Inflammatory macrophage treated with lipopolysaccharide for 4 hours (primary cell): ENCODE measurements at regions not wholly inside any gene's neighbourhood (a gene's known extent, or its start where the extent isn't known, plus 50 kb on each side); places are given as distances from the start of the nearest gene placed in this dataset.
"Not testable (repeated sequence)": the region's sequence is repeated elsewhere in the genome, so short reads cannot be mapped to it uniquely, and the experiment has no call there.

ENCODE experiments used
- DNase-seq: peaks from one replicate; pipeline ENCODE4 v3.0.0-alpha.2; 2020

DNA sequence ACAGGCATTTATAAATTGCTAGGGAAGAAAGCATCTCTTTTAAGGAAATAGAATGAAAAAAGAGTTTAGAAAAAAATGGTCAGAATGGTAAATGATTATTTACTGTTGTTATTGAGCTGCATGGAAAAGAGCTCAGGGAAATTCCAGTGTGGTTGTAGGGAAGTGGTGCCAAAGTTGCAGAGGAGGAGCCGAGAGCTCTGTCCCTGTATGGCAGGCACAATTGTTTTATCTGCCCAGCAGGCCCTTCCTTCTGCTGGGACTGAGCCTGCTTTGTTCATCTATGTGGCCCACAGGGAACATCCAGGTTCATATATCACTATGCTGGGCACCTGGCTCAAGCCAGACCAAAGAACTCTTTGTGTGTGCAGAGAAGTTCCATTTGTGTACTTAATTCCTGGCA lies 80.8 kb upstream of the AGAP1 start:
- DNase-seq: no peak

DNA sequence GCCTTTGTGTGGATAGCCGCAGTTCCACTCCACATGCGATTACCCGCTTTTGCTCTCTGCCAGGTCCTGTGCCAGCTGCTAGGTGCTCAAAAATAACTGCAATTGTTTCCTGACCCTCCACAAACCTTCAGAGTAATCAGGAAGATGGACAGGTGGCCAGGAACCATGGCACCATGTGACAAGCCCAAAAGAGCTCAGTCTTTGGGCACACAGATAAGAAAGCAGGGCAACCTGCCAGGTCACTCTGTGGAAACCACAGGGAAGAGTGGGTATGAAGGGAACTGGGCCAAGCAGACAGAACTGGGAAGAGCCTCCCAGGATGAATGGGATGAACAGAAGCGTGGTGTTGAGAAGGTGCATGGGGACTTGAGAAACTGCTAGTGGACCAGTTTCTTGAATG lies 79.4 kb upstream of the AGAP1 start:
- no peak for DNase-seq

DNA sequence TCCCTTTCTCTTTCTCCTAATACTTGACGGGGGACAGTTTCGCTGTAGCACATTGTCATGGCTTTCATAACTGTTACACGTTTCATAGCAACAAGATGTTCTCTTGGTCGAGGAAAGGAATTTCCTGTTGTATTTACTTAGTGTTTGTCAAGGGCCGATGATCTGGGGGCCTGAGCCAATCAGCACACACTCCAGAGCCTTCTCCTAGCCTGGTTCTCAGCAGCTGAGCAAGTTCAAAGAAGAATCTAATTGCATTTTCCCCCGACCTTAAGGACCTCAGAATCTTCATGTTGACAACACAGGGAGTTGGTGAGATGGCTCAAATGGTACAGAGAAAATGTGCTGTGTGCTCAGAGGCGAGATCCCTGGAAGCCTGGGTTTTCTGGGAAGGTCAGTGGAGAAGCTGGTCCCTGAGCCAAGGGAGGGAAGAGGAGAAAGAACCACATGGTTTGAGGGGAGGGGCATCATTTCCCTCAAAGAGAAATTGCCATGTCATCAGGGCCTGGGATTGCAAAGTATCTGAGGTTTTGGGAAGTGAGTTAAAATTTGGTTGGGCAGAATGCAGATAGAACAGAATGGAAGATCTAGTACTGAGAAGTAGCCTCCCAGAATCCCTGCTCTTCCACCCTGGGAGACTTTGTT lies 76.9 kb upstream of the AGAP1 start:
- no peak for DNase-seq

DNA sequence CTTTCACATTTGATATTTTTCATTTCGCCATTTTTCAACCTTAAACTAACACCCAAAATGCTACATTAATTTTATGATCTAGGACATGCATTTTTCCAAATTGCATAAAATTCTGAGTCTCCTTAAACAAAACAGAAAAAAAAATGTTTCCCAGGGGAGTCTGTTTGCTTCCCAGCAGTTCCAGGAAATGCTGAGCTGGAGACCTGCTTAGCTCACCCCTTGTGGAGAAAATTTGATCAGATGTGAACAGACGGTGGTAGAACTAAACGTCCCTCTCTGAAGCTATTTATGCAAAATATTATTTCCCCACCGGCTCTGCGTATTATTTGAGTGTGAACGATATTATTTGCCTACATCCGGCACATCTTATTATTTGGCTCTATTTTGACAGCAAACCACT lies 74.9 kb upstream of the AGAP1 start:
- no peak for DNase-seq

DNA sequence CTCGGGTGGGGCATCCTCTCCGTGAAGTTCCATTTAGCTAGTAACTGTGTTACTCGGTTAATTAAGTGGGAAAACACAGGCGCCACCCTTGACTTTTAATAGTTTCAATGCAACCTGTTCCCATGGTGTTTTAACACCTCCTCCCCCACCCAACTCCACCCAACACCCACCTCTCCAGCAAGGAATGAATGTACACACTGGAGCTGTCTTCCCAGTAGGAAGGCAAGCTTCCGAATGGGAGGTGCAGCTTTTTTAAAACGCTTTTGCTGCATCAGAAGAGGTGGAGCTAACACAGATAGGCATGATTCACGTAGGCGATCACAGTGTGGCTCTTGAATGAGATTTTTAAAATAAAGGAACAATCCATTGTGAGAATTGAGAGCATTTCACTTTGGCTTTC lies 73.8 kb upstream of the AGAP1 start:
- no peak for DNase-seq

DNA sequence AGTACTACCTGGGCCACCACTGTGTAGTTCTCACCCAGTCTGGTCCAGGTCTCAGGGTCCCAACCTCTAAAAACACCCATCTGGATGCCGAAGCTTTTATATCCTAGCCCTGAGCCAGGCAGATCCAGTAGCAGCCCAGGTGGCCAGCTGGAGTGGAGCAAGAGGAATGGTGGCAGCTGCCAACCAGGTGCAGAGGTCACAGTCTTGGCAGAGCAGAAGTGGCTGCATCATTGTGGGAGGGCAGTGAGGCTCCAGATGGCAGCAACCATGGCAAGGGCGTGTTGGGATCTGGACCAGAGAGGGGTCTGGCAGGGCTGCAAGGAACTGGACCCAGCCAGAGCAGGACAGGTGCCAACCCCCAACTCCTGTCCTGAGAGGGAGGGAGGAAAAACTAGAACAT lies 72.2 kb upstream of the AGAP1 start:
- DNase-seq: no peak

DNA sequence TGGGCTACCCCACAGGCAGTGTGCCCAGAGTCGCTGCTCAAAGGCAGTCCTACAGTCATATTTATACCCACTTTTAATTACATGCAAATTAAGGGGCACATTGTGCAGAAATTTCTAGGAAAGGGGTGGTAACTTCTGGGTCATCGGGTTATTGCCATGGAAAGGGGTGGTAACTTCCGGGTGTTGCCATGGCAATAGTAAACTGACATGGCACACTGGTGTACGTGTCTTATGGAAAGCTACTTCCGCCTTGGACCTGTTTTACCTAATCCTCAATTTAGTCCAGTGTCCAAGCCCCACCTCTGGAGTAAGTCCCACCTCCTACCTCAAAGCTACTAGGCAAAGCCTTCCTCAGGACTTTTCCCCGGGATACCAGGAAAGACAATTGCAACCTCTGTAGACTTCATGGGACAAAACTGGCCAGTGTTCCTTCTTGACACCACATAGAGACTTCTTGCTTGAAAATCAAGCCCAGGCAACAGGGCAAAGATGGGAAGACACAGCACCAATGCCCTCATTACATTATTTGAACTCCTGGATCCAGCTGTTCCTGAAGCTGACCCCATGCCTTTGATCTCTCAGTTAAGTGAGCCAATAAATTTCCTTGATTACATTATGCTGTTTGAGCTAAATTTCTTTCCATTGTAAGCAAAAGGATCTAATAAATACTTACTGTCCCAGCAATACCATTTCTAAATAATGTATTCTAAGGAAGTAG lies 63.3 kb upstream of the AGAP1 start:
- DNase-seq: no peak

DNA sequence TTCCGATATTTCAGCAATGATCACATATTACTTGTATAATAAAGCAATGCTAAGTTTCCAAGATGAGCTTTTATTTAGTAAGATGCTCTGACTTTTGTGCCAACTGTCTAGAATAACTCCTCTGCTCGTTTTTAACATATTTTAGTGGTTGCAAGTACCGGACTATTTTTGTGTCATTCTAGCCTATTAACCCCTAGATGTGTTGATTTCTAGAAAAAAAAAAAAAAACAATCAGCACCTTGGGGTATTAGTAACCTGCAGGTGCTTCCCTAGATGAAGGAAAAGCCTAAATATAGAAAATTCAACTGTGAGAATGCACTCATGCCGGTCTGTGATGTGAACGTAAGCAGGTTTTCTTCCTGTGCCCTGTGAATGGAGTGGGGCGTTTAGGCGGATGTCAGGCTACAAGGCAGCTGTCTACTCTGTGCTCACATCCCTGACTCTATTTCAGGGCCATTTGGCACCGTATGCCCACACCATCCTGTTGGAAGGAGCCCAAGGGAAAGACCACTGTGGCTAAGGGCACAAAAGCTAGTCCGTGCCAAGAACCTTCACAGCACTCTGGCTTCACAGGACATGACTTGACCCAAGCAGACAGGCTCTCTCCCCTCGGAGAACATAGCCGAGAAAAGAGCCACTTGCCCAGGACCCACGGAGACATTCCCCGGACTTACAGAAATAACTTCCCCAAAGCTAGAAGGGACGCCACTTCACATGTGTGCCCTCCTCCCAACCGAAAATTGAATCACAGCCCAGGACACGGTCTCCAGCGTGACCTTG lies 60.9 kb upstream of the AGAP1 start:
- DNase-seq: no peak

DNA sequence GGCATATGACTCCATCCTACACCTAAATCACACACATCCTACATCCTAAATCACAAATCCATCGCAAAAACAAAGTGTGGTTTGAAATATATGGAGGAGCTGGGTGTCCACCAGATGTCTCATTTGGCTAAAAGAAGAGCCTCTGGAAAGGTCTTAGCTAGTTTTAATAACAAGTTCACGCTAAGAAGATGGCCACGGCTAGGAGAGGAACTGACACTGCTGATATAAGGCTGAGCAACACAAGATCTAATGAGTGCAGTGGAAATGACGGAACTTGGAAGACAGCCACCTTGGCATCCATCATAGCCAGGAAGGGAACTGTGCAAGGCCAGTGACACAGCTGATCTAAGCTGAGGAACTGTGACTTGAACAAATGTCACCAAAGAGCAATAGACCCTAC lies 60.0 kb upstream of the AGAP1 start:
- DNase-seq: no peak

DNA sequence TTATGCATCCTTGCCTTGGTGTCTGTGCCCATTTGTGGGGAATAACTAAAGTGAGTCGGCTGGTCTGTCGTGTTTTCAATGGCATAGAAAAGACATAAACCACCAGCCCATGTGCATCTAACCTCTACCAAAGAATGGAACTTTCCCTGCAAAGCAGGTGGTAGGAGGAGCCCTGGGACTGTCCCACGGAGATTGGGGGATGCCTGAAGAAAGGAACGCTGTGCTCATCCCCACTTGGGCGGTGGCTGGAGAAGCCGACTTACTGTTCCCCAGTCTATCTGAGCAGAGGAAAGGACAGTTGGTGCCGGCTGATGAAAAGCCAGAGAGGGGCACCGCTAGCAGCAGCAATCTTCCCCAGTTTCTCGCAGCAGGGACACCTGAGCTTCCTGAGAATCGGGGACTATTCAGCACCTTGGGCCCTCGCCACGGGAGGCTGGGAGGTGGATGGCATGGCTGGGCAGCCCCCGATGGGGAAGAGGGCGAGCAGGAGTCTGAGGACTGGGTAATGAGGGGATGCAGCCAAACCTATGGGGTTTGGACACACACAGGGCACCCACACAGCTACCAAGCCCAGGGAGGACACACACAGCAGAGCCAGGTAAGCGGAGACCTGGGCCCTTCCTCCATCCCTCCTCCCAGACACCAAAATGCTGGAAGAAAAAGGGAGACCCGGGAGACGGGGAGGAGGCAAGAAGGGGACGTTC lies 53.7 kb upstream of the AGAP1 start:
- DNase-seq: no peak

DNA sequence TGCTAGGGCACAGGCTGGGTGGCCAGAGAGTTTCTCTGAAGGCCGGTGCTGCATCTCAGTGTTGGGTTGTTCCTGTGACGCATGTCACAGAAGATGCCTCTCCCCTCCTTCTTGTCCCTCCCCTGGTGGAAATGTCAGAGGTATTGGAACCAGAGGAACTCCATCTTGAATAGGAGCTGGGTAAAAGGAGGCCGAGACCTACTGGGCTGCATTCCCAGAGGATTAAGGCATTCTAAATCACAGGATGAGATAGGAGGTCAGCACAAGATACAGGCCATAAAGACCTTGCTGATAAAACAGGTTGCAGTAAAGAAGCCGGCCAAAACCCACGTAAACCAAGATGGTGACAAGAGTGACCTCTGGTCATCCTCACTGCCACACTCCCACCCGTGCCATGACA lies 50.3 kb upstream of the AGAP1 start:
- not testable (repeated sequence) for DNase-seq
